Cardiac fibroblast (primary cell): ENCODE measurements at regions not wholly inside any gene's neighbourhood (a gene's known extent, or its start where the extent isn't known, plus 50 kb on each side); places are given as distances from the start of the nearest gene placed in this dataset.

Experiments
- DNase-seq, 2 donors: peaks; one replicate each; pipeline versions ENCODE4 v3.0.0 to v3.0.0-alpha.2; 2010; ENCODE audit warnings: low read depth in 2 of 2
- H3K4me3 ChIP-seq, 2 donors: replicated peaks in 1 of 2; 1 replicate in 1 of 2; 2 replicates in 1 of 2; pipeline ENCODE4 v1.5.1; 2011; ENCODE audit warnings: low read depth in 2 of 2, low read length in 2 of 2, mild to moderate bottlenecking in 2 of 2, moderate library complexity in 1 of 2
- CTCF ChIP-seq: IDR thresholded peaks from one replicate; pipeline ENCODE4 v1.5.1; 2011; ENCODE audit warnings: low read depth, mild to moderate bottlenecking, low read length, inconsistent platforms

GRCh38 chr5:133827011-133827410 is 141.4 kb downstream of the C5orf15 start:
- TF ChIP-seq CTCF: no peak
- no peak overlapping the region for H3K4me3 ChIP-seq
- no peak for DNase-seq

- no peak for TF ChIP-seq CTCF
- no peak for DNase-seq
- H3K4me3 ChIP-seq: no peak overlapping the region
These were observed 142.7 kb downstream of the C5orf15 start for GRCh38 chr5:133825631-133826289.

GRCh38 chr5:133824661-133825254 is 143.7 kb downstream of the C5orf15 start:
- TF ChIP-seq CTCF: no peak
- no peak overlapping the region for H3K4me3 ChIP-seq
- no peak for DNase-seq

- DNase-seq: no peak
- no peak overlapping the region for H3K4me3 ChIP-seq
- no peak for TF ChIP-seq CTCF
These were observed 146.5 kb downstream of the C5orf15 start for GRCh38 chr5:133821889-133822288.

GRCh38 chr5:133821311-133821741 is 147.1 kb downstream of the C5orf15 start:
- DNase-seq: no peak
- no peak for TF ChIP-seq CTCF
- no peak overlapping the region for H3K4me3 ChIP-seq

GRCh38 chr5:133820507-133820906 is 147.9 kb downstream of the C5orf15 start:
- H3K4me3 ChIP-seq: no peak overlapping the region
- peak in 1 of 2 donors; percentile 6 for DNase-seq
- no peak for TF ChIP-seq CTCF
